HepG2 (cell line): ENCODE measurements at regions not wholly inside any gene's neighbourhood (a gene's known extent, or its start where the extent isn't known, plus 50 kb on each side); places are given as distances from the start of the nearest gene placed in this dataset. TPM values are rescaled to one million over a fixed set of nuclear protein-coding genes. Genes with fewer than 3 reads are reported as not detected.

Source experiments
- ATAC-seq: fragments of 200-7000 bp; cut with Tn5 transposase; 3 replicates; pipeline ENCODE4 v1.9.1; 2020; ENCODE audit warnings: mild to moderate bottlenecking, moderate library complexity
- BruUV-seq: library from RNA; stranded (reverse); fragments of 400-500 nt; replicated peaks from 2 replicates; lab custom pipeline; 2021; lab: Mats Ljungman, UMichigan
- CTCF ChIA-PET: fragments of 300-600 bp; formaldehyde crosslinking; extraction: SDS; loops from one replicate; lab custom pipeline; 2021; ENCODE audit warnings: low total read pairs, inconsistent platforms, low intra/inter-chr PET ratio; lab: Yijun Ruan, JAX
- POLR2A ChIA-PET: fragments of 350-600 bp; sonication (Branson Sonifier 250); formaldehyde crosslinking; loops from one replicate; lab custom pipeline; 2020; ENCODE audit warnings: antibody characterized with exemption, inconsistent platforms; lab: Yijun Ruan, JAX
- DNase-seq: peaks from one replicate; pipeline ENCODE4 v3.0.0-alpha.2; 2015; ENCODE audit warnings: low spot score
- FAIRE-seq: peaks from 3 replicates; lab custom pipeline; 2011; peaks lifted over from hg19 to GRCh38; lab: Jason Lieb, UNC
- H2AFZ ChIP-seq: one replicate; pipeline ENCODE4 v1.6.1; 2011; ENCODE audit warnings: low read length, inconsistent platforms
- H3K27ac ChIP-seq: fragments of 300-600 bp; 3 replicates; pipeline ENCODE4 v1.8.0; 2011; ENCODE audit warnings: mixed run types, mild to moderate bottlenecking, mixed read lengths, low read length, inconsistent platforms; ENCODE audit not compliant: insufficient read depth; ENCODE audit errors: extremely low read length
- H3K27me3 ChIP-seq, 2 experiments: fragments of 200-600 bp in 1 of 2; 2 replicates in 1 of 2; 3 replicates in 1 of 2; pipeline versions ENCODE4 v1.6.0 to v1.8.0; 2011; ENCODE audit warnings: low read length in 2 of 2, mild to moderate bottlenecking in 2 of 2, moderate library complexity in 2 of 2, inconsistent platforms in 1 of 2; ENCODE audit not compliant: insufficient read depth in 2 of 2, control insufficient read depth in 1 of 2
- H3K36me3 ChIP-seq, 2 experiments: fragments of 200-600 bp in 1 of 2; replicated peaks in 1 of 2; 2 replicates in 1 of 2; 3 replicates in 1 of 2; pipeline versions ENCODE4 v1.5.1 to v1.8.0; 2011; ENCODE audit warnings: low read length in 2 of 2, inconsistent platforms in 1 of 2; ENCODE audit not compliant: insufficient read depth in 2 of 2, control insufficient read depth in 1 of 2
- H3K4me1 ChIP-seq: 2 replicates; pipeline ENCODE4 v1.5.1; 2012; ENCODE audit warnings: low read length, inconsistent platforms; ENCODE audit not compliant: insufficient read depth
- H3K4me2 ChIP-seq: 2 replicates; pipeline ENCODE4 v1.6.0; 2011; ENCODE audit warnings: low read depth, low read length, inconsistent platforms
- H3K4me3 ChIP-seq, 3 experiments: fragments of 200-600 bp in 1 of 3; sonication (generic), shearing (Covaris generic) in 1 of 3; replicated peaks in 1 of 3; 2 replicates each; pipeline ENCODE4 v1.5.1; 2011 to 2016; ENCODE audit warnings: low read length in 3 of 3, inconsistent platforms in 2 of 3, low read depth in 2 of 3, mild to moderate bottlenecking in 2 of 3, control low read depth in 1 of 3, mixed read lengths in 1 of 3; ENCODE audit not compliant: insufficient read depth in 1 of 3
- H3K79me2 ChIP-seq: one replicate; pipeline ENCODE4 v1.6.1; 2011; ENCODE audit warnings: low read length, inconsistent platforms; ENCODE audit not compliant: insufficient read depth
- H3K9ac ChIP-seq: 2 replicates; pipeline ENCODE4 v1.6.0; 2011; ENCODE audit warnings: mild to moderate bottlenecking, low read depth, low read length, inconsistent platforms; ENCODE audit not compliant: insufficient read depth
- H3K9me3 ChIP-seq: 2 replicates; pipeline ENCODE4 v1.5.1; 2012; ENCODE audit warnings: mild to moderate bottlenecking, low read length
- H4K20me1 ChIP-seq: 2 replicates; pipeline ENCODE4 v1.6.0; 2011; ENCODE audit warnings: inconsistent platforms, mild to moderate bottlenecking, low read length, moderate library complexity; ENCODE audit not compliant: insufficient read depth
- CHCHD3 ChIP-seq: sonication (generic); formaldehyde crosslinking; IDR thresholded peaks from 2 replicates; pipeline ENCODE4 v1.8.0; 2022; ENCODE audit warnings: mild to moderate bottlenecking, missing genetic modification reagents, moderate library complexity
- CSRNP2 ChIP-seq: sonication (generic); formaldehyde crosslinking; conservative IDR thresholded peaks from 2 replicates; pipeline ENCODE4 v1.8.0; 2022; ENCODE audit warnings: low read depth, missing genetic modification reagents
- IRF2 ChIP-seq: IDR thresholded peaks from 2 replicates; pipeline ENCODE4 v1.6.1; 2018; ENCODE audit warnings: missing genetic modification reagents, missing compliant biosample characterization
- NFKB2 ChIP-seq: sonication (generic); formaldehyde crosslinking; IDR thresholded peaks from 2 replicates; pipeline ENCODE4 v1.4.0; 2020; ENCODE audit warnings: missing genetic modification reagents, borderline replicate concordance
- RAD51 ChIP-seq: fragments of 450-650 bp; IDR thresholded peaks from 2 replicates; pipeline ENCODE4 v1.6.1; 2016; ENCODE audit warnings: borderline replicate concordance
- SOX5 ChIP-seq: IDR thresholded peaks from 2 replicates; pipeline ENCODE4 v1.6.1; 2016; ENCODE audit warnings: borderline replicate concordance
- SP2 ChIP-seq: sonication (generic); formaldehyde crosslinking; IDR thresholded peaks from 2 replicates; pipeline ENCODE4 v1.5.1; 2020; ENCODE audit warnings: mild to moderate bottlenecking, missing genetic modification reagents
- THAP11 ChIP-seq: IDR thresholded peaks from 2 replicates; pipeline ENCODE4 v1.6.1; 2016; ENCODE audit warnings: missing biosample characterization, missing genetic modification reagents
- ZNF530 ChIP-seq: sonication (generic); formaldehyde crosslinking; IDR thresholded peaks from 2 replicates; pipeline ENCODE4 v1.5.0; 2020; ENCODE audit warnings: low read depth, mild to moderate bottlenecking, missing genetic modification reagents
- in situ Hi-C: cut with HindIII; loops from 2 replicates; pipeline ENCODE4 v1.10.0; 2017; ENCODE audit warnings: low pct_unique_long_range_greater_than_20kb; ENCODE audit not compliant: extremely low pct_ligation_motif_present
- intact Hi-C: fragments of 100-400 bp; cut with micrococcal nuclease; formaldehyde crosslinking; loops from one replicate; pipeline ENCODE4 v1.10.0; 2022; ENCODE audit not compliant: unreplicated experiment
- microRNA-seq: library from miRNA; unstranded; fragments of <30 nt; microRNA quantifications from one replicate; pipeline ENCODE4, GENCODE V29; 2020

- Histone ChIP-seq H3K9ac (no peak overlapping the region), H3K36me3 (no peaks in the 10 kb centered on the region), H3K9me3 (no peaks in the 10 kb centered on the region), H3K4me3 (no peak overlapping the region), H3K4me2 (no peak overlapping the region), H3K27me3 (no peaks in the 10 kb centered on the region), H4K20me1 (no peaks in the 10 kb centered on the region), H3K79me2 (no peaks in the 10 kb centered on the region), H2AFZ (no peak overlapping the region), H3K4me1 (peaks cover 40% of the 10 kb centered on the region), H3K27ac (no peak overlapping the region)
- TF ChIP-seq SP2 (CRISPR knock-in tag) (no peak), SOX5 (CRISPR knock-in tag) (no peak), ZNF530 (CRISPR knock-in tag) (no peak), NFKB2 (CRISPR knock-in tag) (no peak), CSRNP2 (CRISPR knock-in tag) (no peak), IRF2 (CRISPR knock-in tag) (no peak), CHCHD3 (CRISPR knock-in tag) (no peak), RAD51 (no peak), THAP11 (CRISPR knock-in tag) (no peak)
- POLR2A ChIA-PET = no interaction called here
- in situ Hi-C loops (no loop called here), intact Hi-C loops (no loop called here)
- no peak for ATAC-seq
- DNase-seq = no peak
- FAIRE-seq = no peak
- no TSS peak for BruUV-seq
- CTCF ChIA-PET = no interaction called here
Observed at GRCh38 chr3:67324554-67324953, 326.4 kb downstream of the KBTBD8 start.

Small RNA genes in the stretch of these regions (microRNA-seq; reads per million reads assigned to microRNA genes)
- not detected for gene MIR4272
